OCI-LY3 (cell line): ENCODE measurements at regions not wholly inside any gene's neighbourhood (a gene's known extent, or its start where the extent isn't known, plus 50 kb on each side); places are given as distances from the start of the nearest gene placed in this dataset.

ENCODE experiments used
- H2AFZ ChIP-seq: fragments of 200-600, 300-600 bp; shearing (Covaris generic); 2 replicates; pipeline ENCODE4 v1.6.0; 2014; ENCODE audit warnings: antibody characterized with exemption, low read depth, low read length
- H3K27ac ChIP-seq: fragments of 200-600, 300-600 bp; sonication (generic); 2 replicates; pipeline ENCODE4 v1.5.1; 2014; ENCODE audit warnings: mild to moderate bottlenecking, low read length, moderate library complexity, mixed read lengths
- H3K27me3 ChIP-seq: fragments of 200-600, 300-600 bp; sonication (generic); 2 replicates; pipeline ENCODE4 v1.6.1; 2014; ENCODE audit warnings: low read depth, low read length, mixed read lengths
- H3K36me3 ChIP-seq: fragments of 200-600, 300-600 bp; sonication (generic); replicated peaks from 2 replicates; pipeline ENCODE3; 2014; ENCODE audit warnings: low read depth, low read length, mixed read lengths
- H3K4me1 ChIP-seq: fragments of 300-600, 200-600 bp; sonication (generic); 2 replicates; pipeline ENCODE4 v1.6.1; 2014; ENCODE audit warnings: low read length, mixed read lengths
- H3K4me2 ChIP-seq: fragments of 200-600, 300-600 bp; sonication (generic); 2 replicates; pipeline ENCODE4 v1.6.1; 2014; ENCODE audit warnings: low read length, mixed read lengths
- H3K4me3 ChIP-seq: fragments of 300-600, 200-600 bp; sonication (generic); 2 replicates; pipeline ENCODE4 v1.5.1; 2014; ENCODE audit warnings: antibody characterized with exemption, mild to moderate bottlenecking, low read length, moderate library complexity
- H3K79me2 ChIP-seq: fragments of 300-600, 200-600 bp; shearing (Covaris generic); 2 replicates; pipeline ENCODE4 v1.6.1; 2014; ENCODE audit warnings: mild to moderate bottlenecking, low read length, mixed read lengths
- H3K9ac ChIP-seq: fragments of 300-600, 200-600 bp; shearing (Covaris generic); 2 replicates; pipeline ENCODE4 v1.6.0; 2014; ENCODE audit warnings: mild to moderate bottlenecking, low read length, moderate library complexity
- H3K9me3 ChIP-seq: fragments of 200-600, 300-600 bp; shearing (Covaris generic); 2 replicates; pipeline ENCODE4 v1.6.1; 2014; ENCODE audit warnings: low read length, mixed read lengths; ENCODE audit not compliant: insufficient read depth
- H4K20me1 ChIP-seq: fragments of 200-600, 300-600 bp; sonication (generic); 2 replicates; pipeline ENCODE4 v1.6.1; 2016; ENCODE audit warnings: low read length, mixed read lengths; ENCODE audit not compliant: insufficient read depth
- EZH2phosphoT487 ChIP-seq: fragments of 200-600 bp; shearing (Covaris generic); IDR thresholded peaks from 2 replicates; pipeline ENCODE4 v1.6.1; 2018; ENCODE audit warnings: antibody characterized with exemption, mixed run types, low read depth
- TF ChIP-seq, protein P1 (sequence below): fragments of 200-600, 300-600 bp; sonication (generic); IDR thresholded peaks from 2 replicates; pipeline ENCODE4 v1.5.1; 2014; ENCODE audit warnings: antibody characterized with exemption, low read length, low read depth

DNA sequence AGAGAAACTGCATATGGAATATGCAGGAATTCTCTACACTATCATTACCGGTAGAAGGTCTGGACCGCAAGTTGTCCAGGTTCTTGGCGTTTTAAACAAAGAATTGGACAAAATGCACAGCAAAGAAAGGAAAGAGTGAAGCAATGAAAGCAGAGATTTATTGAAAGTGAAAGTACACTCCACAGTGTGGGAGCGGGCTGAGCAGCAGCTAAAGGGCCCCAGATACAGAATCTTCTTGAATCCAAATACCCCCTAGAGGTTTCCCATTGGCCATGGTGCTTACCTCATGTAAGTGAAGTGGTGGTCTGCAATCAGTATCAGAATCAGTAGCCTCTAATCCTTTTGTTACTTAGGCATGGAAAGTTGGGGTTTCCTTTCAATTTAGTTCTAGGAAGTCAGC lies 178.5 kb upstream of the IRX3 start:
- Histone ChIP-seq H3K27ac (no peak overlapping the region), H3K79me2 (no peaks in the 10 kb centered on the region), H3K9me3 (no peaks in the 10 kb centered on the region), H3K27me3 (no peaks in the 10 kb centered on the region), H4K20me1 (no peaks in the 10 kb centered on the region), H3K4me3 (no peak overlapping the region), H2AFZ (no peak overlapping the region), H3K4me1 (no peaks in the 10 kb centered on the region), H3K9ac (no peak overlapping the region), H3K36me3 (no peaks in the 10 kb centered on the region), H3K4me2 (no peak overlapping the region)
- no peak for TF ChIP-seq EZH2phosphoT487
- TF ChIP-seq, protein P1, sequence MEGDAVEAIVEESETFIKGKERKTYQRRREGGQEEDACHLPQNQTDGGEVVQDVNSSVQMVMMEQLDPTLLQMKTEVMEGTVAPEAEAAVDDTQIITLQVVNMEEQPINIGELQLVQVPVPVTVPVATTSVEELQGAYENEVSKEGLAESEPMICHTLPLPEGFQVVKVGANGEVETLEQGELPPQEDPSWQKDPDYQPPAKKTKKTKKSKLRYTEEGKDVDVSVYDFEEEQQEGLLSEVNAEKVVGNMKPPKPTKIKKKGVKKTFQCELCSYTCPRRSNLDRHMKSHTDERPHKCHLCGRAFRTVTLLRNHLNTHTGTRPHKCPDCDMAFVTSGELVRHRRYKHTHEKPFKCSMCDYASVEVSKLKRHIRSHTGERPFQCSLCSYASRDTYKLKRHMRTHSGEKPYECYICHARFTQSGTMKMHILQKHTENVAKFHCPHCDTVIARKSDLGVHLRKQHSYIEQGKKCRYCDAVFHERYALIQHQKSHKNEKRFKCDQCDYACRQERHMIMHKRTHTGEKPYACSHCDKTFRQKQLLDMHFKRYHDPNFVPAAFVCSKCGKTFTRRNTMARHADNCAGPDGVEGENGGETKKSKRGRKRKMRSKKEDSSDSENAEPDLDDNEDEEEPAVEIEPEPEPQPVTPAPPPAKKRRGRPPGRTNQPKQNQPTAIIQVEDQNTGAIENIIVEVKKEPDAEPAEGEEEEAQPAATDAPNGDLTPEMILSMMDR: no peak

DNA sequence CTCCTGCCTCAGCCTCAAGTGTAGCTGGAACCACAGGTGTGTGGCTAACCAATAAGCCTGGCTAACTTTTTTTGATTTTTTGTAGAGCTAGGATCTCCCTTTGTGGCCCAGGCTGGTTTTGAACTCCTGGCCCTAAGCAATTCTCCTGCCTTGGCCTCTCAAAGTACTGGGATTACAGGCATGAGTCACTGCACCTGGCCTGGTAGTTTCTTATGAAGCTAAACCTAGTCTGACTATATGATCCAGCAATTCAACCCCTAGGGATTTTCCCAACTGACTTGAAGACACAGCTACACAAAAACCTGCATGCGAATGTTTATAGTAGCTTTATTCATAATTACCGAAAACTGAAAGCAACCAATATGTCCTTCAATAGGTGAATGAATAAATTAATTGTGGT lies 176.2 kb upstream of the IRX3 start:
- Histone ChIP-seq H3K9ac (no peak overlapping the region), H3K4me2 (no peak overlapping the region), H3K79me2 (no peaks in the 10 kb centered on the region), H2AFZ (no peak overlapping the region), H3K9me3 (no peaks in the 10 kb centered on the region), H4K20me1 (no peaks in the 10 kb centered on the region), H3K4me3 (no peak overlapping the region), H3K36me3 (no peaks in the 10 kb centered on the region), H3K27ac (no peak overlapping the region), H3K4me1 (no peaks in the 10 kb centered on the region), H3K27me3 (no peaks in the 10 kb centered on the region)
- TF ChIP-seq, protein P1: no peak
- TF ChIP-seq EZH2phosphoT487: no peak

DNA sequence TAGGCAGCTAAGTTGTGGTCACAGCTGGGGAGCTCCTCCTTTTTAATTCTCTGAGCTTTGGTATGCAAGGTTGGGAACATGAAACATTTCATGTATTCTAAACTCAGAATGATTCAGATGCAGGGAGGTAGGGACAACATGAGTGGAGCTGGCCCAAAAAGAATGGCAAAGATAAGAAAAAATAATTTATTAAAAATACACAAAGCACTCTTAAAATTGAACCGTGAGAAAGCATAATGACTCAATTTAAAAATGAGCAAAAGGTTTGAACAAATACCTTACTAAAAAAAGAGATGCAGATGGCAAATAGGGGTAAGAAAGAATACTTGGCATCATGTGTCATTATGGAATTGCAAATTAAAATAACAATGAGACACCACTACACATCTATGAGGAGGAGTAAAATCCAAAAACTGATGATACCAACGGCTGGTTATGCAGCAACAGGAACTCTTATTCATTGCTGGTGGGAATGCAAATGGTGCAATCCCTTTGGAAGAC lies 175.6 kb upstream of the IRX3 start:
- no peaks in the 10 kb centered on the region for H3K4me1 ChIP-seq
- no peak overlapping the region for H2AFZ ChIP-seq
- no peaks in the 10 kb centered on the region for H3K9me3 ChIP-seq
- TF ChIP-seq, protein P1: no peak
- no peak for TF ChIP-seq EZH2phosphoT487
- H3K9ac ChIP-seq: no peak overlapping the region
- no peaks in the 10 kb centered on the region for H4K20me1 ChIP-seq
- H3K27me3 ChIP-seq: no peaks in the 10 kb centered on the region
- H3K27ac ChIP-seq: no peak overlapping the region
- H3K79me2 ChIP-seq: no peaks in the 10 kb centered on the region
- no peak overlapping the region for H3K4me2 ChIP-seq
- no peak overlapping the region for H3K4me3 ChIP-seq
- no peaks in the 10 kb centered on the region for H3K36me3 ChIP-seq

DNA sequence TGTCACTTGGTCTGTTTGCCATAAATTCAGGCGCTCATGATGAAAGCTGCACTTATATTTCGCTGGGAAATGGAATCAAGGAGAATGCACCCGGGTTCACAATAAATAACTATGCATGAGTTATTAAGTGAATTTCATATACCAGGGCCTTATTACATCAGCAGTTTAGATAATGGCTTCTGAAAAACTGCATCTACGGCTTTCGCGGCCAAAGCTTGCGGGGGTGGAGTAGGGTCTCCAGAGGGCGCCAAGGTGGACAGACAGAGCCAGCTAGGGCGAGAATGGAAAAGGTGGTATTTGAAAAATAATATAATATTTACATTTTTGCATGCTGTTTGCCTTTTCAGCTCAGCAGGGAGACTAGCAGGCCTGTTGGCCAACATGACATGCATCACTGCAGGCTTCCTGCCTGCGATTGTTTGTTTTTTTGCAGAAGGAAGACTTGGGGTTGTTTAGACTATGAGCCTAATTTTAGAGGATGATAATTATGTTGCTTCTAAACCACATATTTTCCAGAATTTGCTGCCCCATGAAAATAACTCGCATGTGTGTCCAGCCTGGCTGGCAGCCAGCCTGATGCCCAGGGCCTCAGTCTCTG lies 173.8 kb upstream of the IRX3 start:
- H2AFZ ChIP-seq: no peak overlapping the region

More for the DNA sequence above, 173.8 kb upstream of the IRX3 start:
- Histone ChIP-seq H3K79me2 (no peaks in the 10 kb centered on the region), H3K4me3 (no peak overlapping the region), H3K27ac (no peak overlapping the region), H3K9ac (no peak overlapping the region), H3K9me3 (no peaks in the 10 kb centered on the region), H3K4me2 (no peak overlapping the region), H3K36me3 (no peaks in the 10 kb centered on the region), H4K20me1 (no peaks in the 10 kb centered on the region), H3K27me3 (no peaks in the 10 kb centered on the region), H3K4me1 (0 out of 2 replicates have a peak, but pooled peaks cover under 1% of the 10 kb centered on the region)
- no peak for TF ChIP-seq EZH2phosphoT487
- TF ChIP-seq, protein P1: no peak
